ENCODE measurements at regions not wholly inside any gene's neighbourhood (a gene's known extent, or its start where the extent isn't known, plus 50 kb on each side); places are given as distances from the start of the nearest gene placed in this dataset.
"Not testable (repeated sequence)": the region's sequence is repeated elsewhere in the genome, so short reads cannot be mapped to it uniquely, and the experiment has no call there.

GRCh38 chr1:38497921-38498656 lies 361.5 kb downstream of the RRAGC start:
- no peak for DNase-seq

- not testable (repeated sequence) for DNase-seq
Observed at GRCh38 chr1:38493306-38493705, 366.3 kb downstream of the RRAGC start.

- peak; percentile 34 for DNase-seq
Observed at GRCh38 chr1:38489844-38490270, 369.7 kb downstream of the RRAGC start.

- no peak for DNase-seq
Observed at GRCh38 chr1:38488162-38488898, 371.2 kb downstream of the RRAGC start.

- DNase-seq = no peak
Observed at GRCh38 chr1:38487396-38487795, 372.2 kb downstream of the RRAGC start.

GRCh38 chr1:38486085-38486484 lies 373.5 kb downstream of the RRAGC start:
- no peak for DNase-seq

- no peak for DNase-seq
Observed at GRCh38 chr1:38481871-38482826, 377.4 kb downstream of the RRAGC start.

GRCh38 chr1:38479662-38480061 lies 379.9 kb downstream of the RRAGC start:
- not testable (repeated sequence) for DNase-seq

- DNase-seq = no peak
Observed at GRCh38 chr1:38477811-38478210, 381.8 kb downstream of the RRAGC start.

GRCh38 chr1:38476850-38477178 lies 382.8 kb downstream of the RRAGC start:
- no peak for DNase-seq

GRCh38 chr1:38476111-38476849 lies 383.3 kb downstream of the RRAGC start:
- no peak for DNase-seq

- no peak for DNase-seq
Observed at GRCh38 chr1:38475624-38476005, 384.0 kb downstream of the RRAGC start.

- DNase-seq = no peak
Observed at GRCh38 chr1:38474738-38475623, 384.6 kb downstream of the RRAGC start.

GRCh38 chr1:38466487-38466886 lies 393.1 kb downstream of the RRAGC start:
- no peak for DNase-seq

GRCh38 chr1:38465460-38465859 lies 394.1 kb downstream of the RRAGC start:
- no peak for DNase-seq

GRCh38 chr1:38464071-38464661 lies 395.4 kb downstream of the RRAGC start:
- DNase-seq = no peak

GRCh38 chr1:38463074-38463473 lies 396.5 kb downstream of the RRAGC start:
- no peak for DNase-seq

- DNase-seq = no peak
Observed at GRCh38 chr1:38456531-38456876, 403.1 kb downstream of the RRAGC start.

- DNase-seq = no peak
Observed at GRCh38 chr1:38455829-38456530, 403.6 kb downstream of the RRAGC start.

- no peak for DNase-seq
Observed at GRCh38 chr1:38454749-38455441, 404.7 kb downstream of the RRAGC start.
